ENCODE measurements at regions not wholly inside any gene's neighbourhood (a gene's known extent, or its start where the extent isn't known, plus 50 kb on each side); places are given as distances from the start of the nearest gene placed in this dataset.

DNA sequence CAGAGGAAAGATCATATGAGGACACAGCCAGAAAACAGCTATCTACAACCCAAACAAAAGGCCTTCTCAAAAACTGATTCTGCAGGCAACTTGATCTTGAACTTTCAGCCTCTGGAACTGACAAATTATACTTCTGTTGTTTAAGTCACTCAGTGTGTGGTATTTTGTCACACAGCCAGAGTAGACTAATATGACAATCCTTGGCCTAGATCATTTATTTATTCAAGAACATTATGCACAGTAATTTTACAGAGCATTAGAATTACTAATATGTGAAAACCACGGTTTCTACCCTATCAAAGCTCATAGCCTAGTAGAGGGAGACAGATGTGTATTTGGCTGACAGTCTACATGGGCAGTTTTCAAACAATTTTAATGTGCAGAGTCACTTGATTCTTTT, 167.8 kb upstream of the PCDH18 start:
- TF ChIP-seq, protein P1, sequence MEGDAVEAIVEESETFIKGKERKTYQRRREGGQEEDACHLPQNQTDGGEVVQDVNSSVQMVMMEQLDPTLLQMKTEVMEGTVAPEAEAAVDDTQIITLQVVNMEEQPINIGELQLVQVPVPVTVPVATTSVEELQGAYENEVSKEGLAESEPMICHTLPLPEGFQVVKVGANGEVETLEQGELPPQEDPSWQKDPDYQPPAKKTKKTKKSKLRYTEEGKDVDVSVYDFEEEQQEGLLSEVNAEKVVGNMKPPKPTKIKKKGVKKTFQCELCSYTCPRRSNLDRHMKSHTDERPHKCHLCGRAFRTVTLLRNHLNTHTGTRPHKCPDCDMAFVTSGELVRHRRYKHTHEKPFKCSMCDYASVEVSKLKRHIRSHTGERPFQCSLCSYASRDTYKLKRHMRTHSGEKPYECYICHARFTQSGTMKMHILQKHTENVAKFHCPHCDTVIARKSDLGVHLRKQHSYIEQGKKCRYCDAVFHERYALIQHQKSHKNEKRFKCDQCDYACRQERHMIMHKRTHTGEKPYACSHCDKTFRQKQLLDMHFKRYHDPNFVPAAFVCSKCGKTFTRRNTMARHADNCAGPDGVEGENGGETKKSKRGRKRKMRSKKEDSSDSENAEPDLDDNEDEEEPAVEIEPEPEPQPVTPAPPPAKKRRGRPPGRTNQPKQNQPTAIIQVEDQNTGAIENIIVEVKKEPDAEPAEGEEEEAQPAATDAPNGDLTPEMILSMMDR (IDR thresholded peaks at IDR 0.05) = no peak
- Histone ChIP-seq H3K27ac (no peak overlapping the region), H3K9me3 (no peaks in the 10 kb centered on the region), H3K27me3 (no peaks in the 10 kb centered on the region), H3K36me3 (no peaks in the 10 kb centered on the region), H3K4me1 (no peaks in the 10 kb centered on the region), H3K4me3 (no peak overlapping the region)
- DNase-seq (ENCODE audit: low spot score) = no peak

DNA sequence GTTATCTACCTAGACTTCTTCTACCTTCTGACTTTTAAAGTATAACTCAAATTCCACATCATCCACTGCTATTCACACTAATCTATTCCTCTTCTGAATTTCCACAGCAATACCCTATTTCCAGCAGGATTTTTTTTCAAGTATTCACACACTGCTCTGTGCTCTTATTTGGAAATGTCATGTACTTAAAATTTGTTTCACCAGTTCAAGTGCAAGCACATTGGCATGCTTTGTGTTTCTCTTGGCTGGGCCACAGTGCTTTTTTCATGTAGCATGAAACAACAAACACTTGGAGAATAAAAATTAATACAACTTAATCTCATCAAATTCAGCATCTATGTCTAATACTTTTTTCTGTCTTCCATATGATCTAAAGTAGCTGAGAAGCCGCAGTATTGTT, 161.8 kb upstream of the PCDH18 start:
- no peak overlapping the region for H3K4me3 ChIP-seq
- no peak for DNase-seq (ENCODE audit: low spot score)
- H3K4me1 ChIP-seq = no peaks in the 10 kb centered on the region
- TF ChIP-seq, protein P1 (IDR thresholded peaks at IDR 0.05) = no peak
- H3K9me3 ChIP-seq = no peaks in the 10 kb centered on the region
- no peak overlapping the region for H3K27ac ChIP-seq
- H3K36me3 ChIP-seq = no peaks in the 10 kb centered on the region
- no peaks in the 10 kb centered on the region for H3K27me3 ChIP-seq

DNA sequence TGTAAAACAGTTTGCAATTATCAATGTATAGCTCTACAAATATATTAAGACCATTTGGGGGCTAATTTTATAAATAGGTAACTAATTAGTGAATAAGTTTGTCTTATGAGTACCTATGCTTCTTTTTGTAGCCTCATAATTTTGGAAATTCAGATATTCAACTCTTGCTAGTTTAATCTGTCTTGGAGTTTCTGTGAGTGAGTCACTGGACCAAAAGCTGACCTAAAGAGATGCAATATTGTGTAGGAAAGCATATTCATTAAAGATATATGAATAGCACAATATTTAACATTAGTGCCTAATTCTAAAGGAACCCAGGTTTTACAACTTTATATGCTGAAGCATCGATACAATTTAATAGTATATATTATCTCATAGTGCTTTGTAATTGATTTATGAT, 161.3 kb upstream of the PCDH18 start:
- no peak overlapping the region for H3K4me3 ChIP-seq
- H3K27ac ChIP-seq = no peak overlapping the region
- no peak for DNase-seq (ENCODE audit: low spot score)
- TF ChIP-seq, protein P1 (IDR thresholded peaks at IDR 0.05) = no peak
- H3K36me3 ChIP-seq = no peaks in the 10 kb centered on the region
- H3K9me3 ChIP-seq = no peaks in the 10 kb centered on the region
- H3K27me3 ChIP-seq = no peaks in the 10 kb centered on the region
- H3K4me1 ChIP-seq = no peaks in the 10 kb centered on the region

DNA sequence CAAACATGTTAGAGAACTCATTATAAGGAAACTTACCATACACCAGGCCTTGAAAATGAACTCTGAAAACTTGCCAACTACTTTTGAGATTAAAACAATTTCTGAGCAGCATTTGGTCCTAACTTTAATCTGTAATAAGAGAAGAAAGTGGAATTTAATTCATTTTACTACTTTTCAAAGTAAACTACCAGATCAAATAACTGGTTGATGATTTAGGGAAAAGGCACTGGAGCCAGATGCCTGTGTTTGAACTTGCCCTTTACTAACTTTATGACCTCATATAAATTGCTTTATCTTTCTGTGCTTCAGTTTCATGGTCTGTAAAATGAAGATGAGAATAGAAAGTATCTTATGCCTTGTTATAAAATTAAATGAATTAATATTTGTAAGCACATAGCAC, 159.9 kb upstream of the PCDH18 start:
- H3K9me3 ChIP-seq = no peaks in the 10 kb centered on the region
- H3K36me3 ChIP-seq = no peaks in the 10 kb centered on the region
- no peaks in the 10 kb centered on the region for H3K4me1 ChIP-seq
- H3K4me3 ChIP-seq = no peak overlapping the region
- DNase-seq (ENCODE audit: low spot score) = no peak
- no peak overlapping the region for H3K27ac ChIP-seq
- TF ChIP-seq, protein P1 (IDR thresholded peaks at IDR 0.05) = no peak
- no peaks in the 10 kb centered on the region for H3K27me3 ChIP-seq

DNA sequence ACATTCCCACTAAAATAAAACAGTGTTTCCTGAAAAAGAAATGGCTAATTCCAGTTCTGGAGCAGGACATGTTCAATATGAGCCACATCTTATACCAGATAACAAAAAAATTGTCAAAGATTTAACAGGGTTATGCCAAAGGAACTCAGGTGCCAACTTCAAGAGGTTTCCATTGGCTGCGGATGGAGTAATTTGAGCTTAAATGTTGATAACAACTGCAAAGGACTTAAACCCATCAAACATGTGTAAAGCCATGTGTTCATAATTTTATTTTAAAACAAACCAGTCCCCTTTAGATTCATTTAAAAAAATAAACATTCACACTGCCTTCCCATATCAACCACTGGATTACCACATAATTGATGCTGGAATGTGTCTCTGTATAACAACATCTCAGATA, 156.4 kb upstream of the PCDH18 start:
- no peak for DNase-seq (ENCODE audit: low spot score)
- TF ChIP-seq, protein P1 (IDR thresholded peaks at IDR 0.05) = no peak

DNA sequence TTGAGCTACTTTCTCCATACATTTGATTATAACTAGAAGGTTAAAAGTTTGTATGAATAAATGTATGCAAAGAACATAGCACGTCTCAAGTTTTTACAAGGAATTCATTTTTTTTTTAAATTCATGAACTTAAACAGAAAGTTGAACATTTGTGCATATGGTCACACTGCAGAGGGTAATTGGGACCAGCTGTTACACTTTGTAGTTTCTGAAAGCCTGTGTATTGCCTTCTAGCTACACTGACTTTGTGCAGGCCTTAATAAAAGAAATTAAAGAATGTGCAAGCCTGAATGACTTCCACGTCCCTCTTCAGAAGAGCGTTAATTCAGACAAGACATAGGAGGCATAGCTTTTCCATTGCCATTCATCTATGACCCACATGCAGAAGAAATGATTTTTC, 153.1 kb upstream of the PCDH18 start:
- TF ChIP-seq, protein P1 (IDR thresholded peaks at IDR 0.05) = no peak

More for the DNA sequence above, 156.4 kb upstream of the PCDH18 start:
- Histone ChIP-seq H3K9me3 (no peaks in the 10 kb centered on the region), H3K27ac (no peak overlapping the region), H3K36me3 (no peaks in the 10 kb centered on the region), H3K27me3 (no peaks in the 10 kb centered on the region), H3K4me1 (no peaks in the 10 kb centered on the region), H3K4me3 (no peak overlapping the region)

More for the DNA sequence above, 153.1 kb upstream of the PCDH18 start:
- Histone ChIP-seq H3K27ac (no peak overlapping the region), H3K27me3 (no peaks in the 10 kb centered on the region), H3K36me3 (no peaks in the 10 kb centered on the region), H3K9me3 (no peaks in the 10 kb centered on the region), H3K4me3 (no peak overlapping the region), H3K4me1 (no peaks in the 10 kb centered on the region)
- DNase-seq (ENCODE audit: low spot score) = no peak
